NCI-H524 treated with DMSO at 0.1 percent for 48 hours (cell line): ENCODE measurements at regions not wholly inside any gene's neighbourhood (a gene's known extent, or its start where the extent isn't known, plus 50 kb on each side); places are given as distances from the start of the nearest gene placed in this dataset.
A peak's percentile ranks its signal among the peaks of the same experiment; 100 is the strongest.
"Not testable (repeated sequence)": the region's sequence is repeated elsewhere in the genome, so short reads cannot be mapped to it uniquely, and the experiment has no call there.

Experiments used
- DNase-seq: peaks from one replicate; lab custom pipeline; 2025; lab: John Stamatoyannopoulos, UW

GRCh38 chr20:29687438-29687837, 1570.0 kb upstream of the DEFB115 start:
- DNase-seq, result no peak

GRCh38 chr20:29689411-29690225, 1567.8 kb upstream of the DEFB115 start:
- DNase-seq, result peak; percentile 35

- no peak for DNase-seq
These were observed 1567.2 kb upstream of the DEFB115 start for GRCh38 chr20:29690274-29690673.

GRCh38 chr20:29740601-29740950, 1516.9 kb upstream of the DEFB115 start:
- DNase-seq, result no peak

DNA sequence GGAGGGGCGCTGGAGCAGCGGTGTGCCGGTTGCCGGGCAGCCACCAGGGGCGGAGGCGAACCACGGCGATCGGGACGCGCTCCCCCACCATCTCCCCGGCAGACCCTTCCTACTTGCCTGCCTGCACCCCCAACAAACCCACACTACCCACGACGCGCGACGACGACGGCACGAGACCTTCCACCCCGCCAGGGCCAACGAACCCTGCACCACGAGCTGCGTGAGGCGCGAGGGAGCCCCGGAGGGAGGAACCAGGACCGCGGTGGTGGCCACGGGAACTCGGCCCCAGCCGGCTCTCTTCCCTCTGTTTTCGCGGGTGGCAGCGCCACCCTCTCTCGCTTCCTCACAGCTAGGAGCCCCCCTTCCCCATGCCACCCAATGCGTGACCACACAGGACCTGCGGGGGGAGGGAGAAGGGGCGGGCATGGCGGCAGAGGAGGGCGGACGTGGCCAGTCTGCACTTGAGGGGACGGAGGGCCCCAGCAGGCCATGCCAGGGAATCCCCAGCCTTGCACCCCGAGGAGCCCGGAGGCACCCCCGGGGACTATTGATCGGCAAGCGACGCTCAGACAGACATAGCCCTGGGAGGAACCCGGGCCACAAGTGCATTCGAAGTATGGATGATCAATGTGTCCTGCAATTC, 1516.4 kb upstream of the DEFB115 start:
- no peak for DNase-seq

DNA sequence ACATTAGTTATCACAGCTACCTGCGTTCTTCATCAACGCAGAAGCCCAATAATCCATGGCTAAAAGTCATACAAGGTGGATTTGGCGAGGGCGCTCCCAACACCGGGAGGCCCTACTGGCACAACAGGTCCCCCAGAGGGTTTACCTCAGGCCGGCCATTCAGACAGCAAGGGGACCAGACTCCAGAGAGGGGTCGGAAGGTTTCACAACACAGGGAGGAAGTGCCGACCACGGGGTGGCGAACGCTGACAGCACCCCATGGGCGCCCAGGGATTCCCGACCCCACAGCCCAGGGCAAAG, 1515.9 kb upstream of the DEFB115 start:
- DNase-seq, result no peak

- DNase-seq, result no peak
These were observed 1515.4 kb upstream of the DEFB115 start for GRCh38 chr20:29741894-29742698.

DNA sequence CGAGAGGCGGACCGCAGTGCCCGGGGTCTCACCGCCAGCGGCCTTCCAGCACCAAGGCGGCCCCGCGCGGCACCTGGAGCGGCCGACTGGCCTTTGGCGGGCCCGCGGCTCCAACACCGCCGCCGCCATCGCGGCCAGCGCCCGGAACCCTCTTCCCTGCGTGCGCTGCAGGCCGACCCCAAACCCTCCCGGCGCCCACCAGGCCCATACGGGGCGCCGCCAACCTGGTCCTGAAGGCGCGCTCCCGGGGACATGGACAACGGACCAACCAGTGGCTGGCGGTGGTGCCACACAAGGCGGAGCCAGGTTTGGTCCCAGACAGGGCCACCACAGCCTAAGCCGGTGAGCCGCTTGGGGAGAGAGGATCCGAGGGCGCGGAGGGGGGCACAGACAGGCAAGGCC, 1514.8 kb upstream of the DEFB115 start:
- no peak for DNase-seq

DNA sequence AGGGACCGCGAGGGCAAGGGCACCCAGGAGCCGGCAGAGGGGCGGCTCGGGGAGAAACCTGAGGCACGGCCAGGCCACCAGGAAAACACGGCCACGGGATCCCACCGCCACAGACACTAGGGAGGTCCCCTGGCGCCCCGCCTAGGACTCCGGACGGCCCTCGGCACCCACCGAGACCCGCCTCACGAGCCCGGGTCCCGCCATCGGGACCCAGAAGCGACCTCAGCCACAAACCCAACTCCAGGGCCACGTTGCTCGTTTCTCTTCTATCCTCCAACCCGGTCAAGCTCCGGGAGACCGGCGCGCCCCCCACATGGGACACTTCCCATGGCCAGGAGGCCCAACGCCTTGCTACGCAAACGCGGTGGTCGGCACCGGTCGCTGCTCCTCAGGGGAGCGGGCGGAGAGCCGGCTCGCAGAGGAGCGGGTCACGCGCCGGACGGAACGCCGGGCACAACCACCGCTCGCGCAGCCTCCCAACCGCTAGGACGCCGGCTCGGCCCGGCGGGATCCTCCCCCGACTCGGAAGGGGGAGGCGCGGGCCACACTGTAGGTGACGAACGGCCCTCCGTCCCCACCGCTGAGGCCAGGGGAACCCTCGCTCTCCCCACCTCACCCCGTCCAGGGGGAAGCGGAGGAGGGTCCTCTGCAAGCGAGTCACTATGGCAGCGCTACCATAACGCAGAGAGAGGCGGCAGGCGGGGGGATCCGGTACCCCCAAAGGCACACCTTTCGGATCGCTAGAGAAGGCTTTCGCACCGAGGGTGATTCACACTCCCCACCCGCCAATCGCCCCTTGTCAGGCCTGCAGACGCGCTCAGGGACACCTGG, 1514.1 kb upstream of the DEFB115 start:
- DNase-seq, result no peak

DNA sequence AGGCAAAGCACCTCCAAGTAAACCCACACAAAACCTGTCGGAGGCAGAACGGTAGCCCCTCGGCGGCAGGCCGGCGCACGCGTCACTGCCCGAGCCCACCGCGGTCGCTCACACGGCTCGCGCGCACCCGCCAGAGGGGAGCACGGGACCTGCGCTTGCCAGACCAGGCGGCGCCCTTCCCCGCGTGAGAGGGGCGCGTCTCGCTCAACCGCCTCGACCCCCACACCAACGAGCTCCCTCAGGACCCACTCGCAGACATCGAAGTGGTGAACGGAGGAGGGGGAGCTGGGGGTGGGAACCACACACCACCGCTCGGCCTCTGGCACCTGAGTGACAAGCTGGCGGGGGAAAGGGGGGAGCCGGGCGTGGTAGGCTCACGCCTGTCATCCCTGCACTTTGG, 1513.4 kb upstream of the DEFB115 start:
- no peak for DNase-seq

GRCh38 chr20:29745534-29746245, 1511.8 kb upstream of the DEFB115 start:
- not testable (repeated sequence) for DNase-seq

DNA sequence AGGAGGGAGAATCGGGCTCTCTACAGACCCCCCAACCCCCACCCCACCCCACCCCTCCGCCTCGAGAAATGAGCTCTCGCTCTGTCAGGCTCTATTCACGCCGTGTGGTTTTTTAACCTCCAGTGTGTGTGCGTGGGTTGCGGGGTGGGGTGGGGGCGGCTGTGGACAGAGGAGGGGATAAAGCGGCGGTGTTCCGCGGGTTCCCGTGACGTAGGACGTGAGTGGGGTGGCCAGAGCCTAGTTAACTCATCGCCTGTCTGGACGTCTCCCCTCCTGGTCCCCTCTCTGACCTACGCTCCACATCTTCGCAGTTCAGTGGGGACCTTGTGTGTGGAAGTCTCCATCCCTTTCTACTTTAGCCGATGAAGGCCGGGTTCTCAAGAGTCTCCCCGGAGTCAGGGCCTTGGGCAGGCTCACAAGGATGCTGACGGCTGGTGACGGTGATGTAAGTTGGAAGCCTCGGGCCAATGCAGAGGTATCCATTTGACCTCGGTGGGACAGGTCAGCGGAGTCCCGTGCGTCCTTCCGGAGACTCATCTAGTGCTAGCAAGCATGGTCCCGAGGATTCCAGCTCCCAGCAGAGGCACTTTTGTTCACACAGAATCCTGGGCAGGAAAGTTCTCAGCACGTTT, 1507.1 kb upstream of the DEFB115 start:
- DNase-seq, result no peak

DNA sequence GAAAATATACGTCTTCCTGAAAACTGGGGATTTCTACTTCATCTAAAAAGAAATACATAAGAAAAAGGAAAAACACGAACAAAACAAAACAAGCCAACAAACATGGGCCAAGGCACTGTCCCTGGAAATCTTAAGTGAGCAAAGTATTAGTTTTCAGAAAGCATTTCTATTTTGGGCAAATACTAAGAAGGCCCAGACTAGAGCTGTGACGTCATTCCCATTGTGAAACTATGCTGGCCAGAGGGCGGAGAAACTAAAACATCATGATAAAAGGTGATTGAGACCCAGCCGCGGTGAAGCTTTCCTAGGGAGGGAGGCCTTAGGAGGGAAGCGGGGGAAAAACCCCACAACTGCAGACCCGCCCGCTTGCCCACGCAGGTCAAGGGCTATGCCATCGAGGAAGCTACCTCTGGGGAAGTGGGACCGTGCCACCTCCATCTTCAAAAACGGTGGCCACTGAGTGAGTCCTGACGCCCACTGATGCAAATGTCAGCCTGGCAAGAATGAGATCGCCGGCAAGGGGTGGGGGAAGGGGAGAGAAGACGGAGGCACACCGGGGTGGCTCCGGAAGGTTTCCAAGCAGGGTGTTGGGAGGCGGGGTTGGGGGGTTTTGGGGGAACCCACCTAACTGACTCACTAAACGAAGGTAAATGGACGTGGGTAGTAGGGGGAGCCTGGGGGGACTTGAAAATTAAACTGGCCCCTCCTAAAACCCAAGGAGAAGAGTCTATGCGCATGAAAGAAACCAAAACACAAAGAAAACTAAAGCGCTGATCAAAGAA, 1504.6 kb upstream of the DEFB115 start:
- not testable (repeated sequence) for DNase-seq

DNA sequence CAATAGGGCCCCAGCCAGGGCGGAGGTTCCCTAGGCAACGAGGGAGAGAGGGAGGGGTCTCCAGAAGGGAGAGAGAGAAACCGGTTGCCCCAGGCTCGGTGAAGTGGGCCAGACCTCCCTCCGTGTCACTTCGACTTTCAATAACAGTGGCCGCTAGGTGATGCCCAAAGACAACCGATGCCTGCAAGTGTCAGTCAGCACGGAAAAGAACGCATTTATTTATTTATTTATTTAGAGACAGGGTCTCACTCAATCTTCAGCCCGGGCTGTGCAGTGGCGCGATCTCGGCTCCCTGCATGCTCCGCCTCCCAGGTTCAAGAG, 1504.1 kb upstream of the DEFB115 start:
- peak; percentile 39 for DNase-seq

- not testable (repeated sequence) for DNase-seq
These were observed 1503.6 kb upstream of the DEFB115 start for GRCh38 chr20:29753879-29754278.

DNA sequence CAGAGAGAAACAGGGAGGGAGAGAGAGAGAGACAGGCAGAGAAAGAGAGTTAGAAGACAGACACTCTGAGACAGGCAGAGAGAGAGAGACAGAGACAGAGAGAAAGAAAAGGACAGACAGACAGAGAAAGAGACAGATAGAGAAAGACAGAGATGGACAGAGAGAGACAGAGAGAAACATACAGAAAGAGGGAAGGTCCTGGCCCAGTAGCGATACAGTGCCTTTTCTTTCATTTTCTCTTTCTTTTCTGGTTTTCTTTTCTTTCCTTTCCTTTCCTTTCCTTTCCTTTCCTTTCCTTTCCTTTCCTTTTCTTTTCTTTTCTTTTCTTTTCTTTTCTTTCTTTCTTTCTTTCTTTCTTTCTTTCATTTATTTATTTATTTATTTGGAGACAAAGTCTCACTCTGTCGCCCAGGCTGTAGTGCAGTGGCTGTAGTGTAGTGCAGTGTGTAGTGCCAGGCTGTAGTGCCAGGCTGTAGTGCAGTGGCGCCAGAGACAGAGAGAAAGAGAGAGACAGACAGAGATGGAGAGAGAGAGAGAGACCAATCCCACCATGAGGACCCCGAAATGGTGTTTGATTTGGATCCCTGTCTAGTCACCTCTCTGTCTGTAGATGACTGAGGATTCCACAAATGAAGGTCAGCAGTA, 1501.5 kb upstream of the DEFB115 start:
- not testable (repeated sequence) for DNase-seq

DNA sequence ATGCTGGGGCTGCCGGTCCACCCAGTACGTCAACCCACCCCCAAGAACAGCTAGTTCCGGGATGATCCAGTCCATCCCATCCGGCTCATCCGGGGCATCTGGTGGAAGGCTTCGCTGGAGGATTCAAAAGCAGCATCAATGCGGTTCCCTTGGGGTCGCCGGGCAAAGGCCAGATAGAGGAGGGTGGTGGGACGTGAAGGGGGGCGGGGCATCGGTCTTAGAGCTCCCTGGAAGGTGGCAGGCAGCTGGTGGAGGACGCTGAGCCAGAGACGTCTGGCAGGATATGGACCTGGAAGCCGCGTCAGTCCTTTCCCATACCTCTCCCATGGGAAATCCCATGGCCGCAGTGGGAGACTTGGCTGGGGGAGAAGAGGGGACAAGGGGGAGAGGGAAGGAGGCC, 1500.8 kb upstream of the DEFB115 start:
- DNase-seq, result no peak

- not testable (repeated sequence) for DNase-seq
These were observed 1495.7 kb upstream of the DEFB115 start for GRCh38 chr20:29761621-29762385.

- no peak for DNase-seq
These were observed 1494.8 kb upstream of the DEFB115 start for GRCh38 chr20:29762620-29763019.
